ENCODE measurements at regions not wholly inside any gene's neighbourhood (a gene's known extent, or its start where the extent isn't known, plus 50 kb on each side); places are given as distances from the start of the nearest gene placed in this dataset.

- Mint-ChIP-seq H3K27me3 (no peaks in the 10 kb centered on the region), H3K36me3 (no peaks in the 10 kb centered on the region), H3K27ac (peak overlapping the region in 1 of 9 donors; percentile 30), H3K4me1 (peaks cover 0 to 10% (median 0%) of the 10 kb centered on the region in 7 donors), H3K9me3 (no peaks in the 10 kb centered on the region), H3K4me3 (no peak overlapping the region)
- ChIA-PET CTCF (interaction anchor here (0.7 kb wide), 1 partner anchor 24 kb away, joined by 6 read pairs; no protein-coding TSS in a partner anchor), POLR2A (no interaction called here)
- Histone ChIP-seq H3K9me3 (ENCODE audit: control insufficient read depth in 2 of 3, low read length in 3 of 3) (no peaks in the 10 kb centered on the region), H3K27ac (ENCODE audit: low read depth, low read length) (no peak overlapping the region), H3K4me3 (ENCODE audit: low read length) (no peak overlapping the region), H3K27me3 (ENCODE audit: control insufficient read depth in 2 of 2, insufficient read depth in 2 of 2, low read length in 2 of 2) (no peaks in the 10 kb centered on the region), H3K4me1 (ENCODE audit: control insufficient read depth in 2 of 2, insufficient read depth in 2 of 2, low read length in 2 of 2) (no peaks in the 10 kb centered on the region), H3K36me3 (ENCODE audit: control insufficient read depth in 2 of 3, insufficient read depth in 3 of 3, low read length in 3 of 3) (no peaks in the 10 kb centered on the region)
- intact Hi-C loops (cut with micrococcal nuclease): no loop called here
- DNase-seq (no peak), ATAC-seq (no peak)
These were observed 138.7 kb upstream of the IRF2BP2 start for GRCh38 chr1:234748713-234749112.

- no peak for ATAC-seq
- peak overlapping the region in 4 of 9 donors; percentile 11 to 26 (median 14) for H3K27ac Mint-ChIP-seq
These were observed 138.1 kb upstream of the IRF2BP2 start for GRCh38 chr1:234748066-234748465.

GRCh38 chr1:234746798-234747196, 136.8 kb upstream of the IRF2BP2 start:
- ChIA-PET POLR2A (interaction anchor here (0.5 to 1.2 kb wide), 2 partner anchors 21 to 335 kb away, joined by 3 read pairs; no protein-coding TSS in a partner anchor), CTCF (interaction anchor here (0.7 kb wide), 1 partner anchor 29 kb away, joined by 3 read pairs; no protein-coding TSS in a partner anchor)
- H3K27me3 Mint-ChIP-seq: no peaks in the 10 kb centered on the region
- DNase-seq (no peak), ATAC-seq (no peak)
- H3K27ac Mint-ChIP-seq: no peak overlapping the region
- intact Hi-C loops (cut with micrococcal nuclease): no loop called here
- H3K4me3 ChIP-seq (ENCODE audit: low read length): no peak overlapping the region
- H3K9me3 Mint-ChIP-seq: no peaks in the 10 kb centered on the region
- peaks cover 0 to 10% (median 0%) of the 10 kb centered on the region in 7 donors for H3K4me1 Mint-ChIP-seq
- no peaks in the 10 kb centered on the region for H3K36me3 ChIP-seq (ENCODE audit: control insufficient read depth in 2 of 3, insufficient read depth in 3 of 3, low read length in 3 of 3)
- H3K4me3 Mint-ChIP-seq: no peak overlapping the region
- no peaks in the 10 kb centered on the region for H3K27me3 ChIP-seq (ENCODE audit: control insufficient read depth in 2 of 2, insufficient read depth in 2 of 2, low read length in 2 of 2)
- H3K4me1 ChIP-seq (ENCODE audit: control insufficient read depth in 2 of 2, insufficient read depth in 2 of 2, low read length in 2 of 2): no peaks in the 10 kb centered on the region
- no peaks in the 10 kb centered on the region for H3K36me3 Mint-ChIP-seq
- no peaks in the 10 kb centered on the region for H3K9me3 ChIP-seq (ENCODE audit: control insufficient read depth in 2 of 3, low read length in 3 of 3)
- no peak overlapping the region for H3K27ac ChIP-seq (ENCODE audit: low read depth, low read length)

More at GRCh38 chr1:234748066-234748465, 138.1 kb upstream of the IRF2BP2 start:
- Histone ChIP-seq H3K4me1 (ENCODE audit: control insufficient read depth in 2 of 2, insufficient read depth in 2 of 2, low read length in 2 of 2) (no peaks in the 10 kb centered on the region), H3K36me3 (ENCODE audit: control insufficient read depth in 2 of 3, insufficient read depth in 3 of 3, low read length in 3 of 3) (no peaks in the 10 kb centered on the region), H3K27ac (ENCODE audit: low read depth, low read length) (no peak overlapping the region), H3K27me3 (ENCODE audit: control insufficient read depth in 2 of 2, insufficient read depth in 2 of 2, low read length in 2 of 2) (no peaks in the 10 kb centered on the region), H3K9me3 (ENCODE audit: control insufficient read depth in 2 of 3, low read length in 3 of 3) (no peaks in the 10 kb centered on the region), H3K4me3 (ENCODE audit: low read length) (no peak overlapping the region)
- Mint-ChIP-seq H3K4me3 (no peak overlapping the region), H3K4me1 (peaks cover 0 to 10% (median 0%) of the 10 kb centered on the region in 7 donors), H3K9me3 (no peaks in the 10 kb centered on the region), H3K36me3 (no peaks in the 10 kb centered on the region), H3K27me3 (no peaks in the 10 kb centered on the region)
- ChIA-PET CTCF (no interaction called here), POLR2A (no interaction called here)
- intact Hi-C loops (cut with micrococcal nuclease): no loop called here
- no peak for DNase-seq

GRCh38 chr1:234745844-234746797, 136.1 kb upstream of the IRF2BP2 start:
- intact Hi-C loops (cut with micrococcal nuclease): no loop called here
- no peak for ATAC-seq
- Histone ChIP-seq H3K9me3 (ENCODE audit: control insufficient read depth in 2 of 3, low read length in 3 of 3) (no peaks in the 10 kb centered on the region), H3K27me3 (ENCODE audit: control insufficient read depth in 2 of 2, insufficient read depth in 2 of 2, low read length in 2 of 2) (no peaks in the 10 kb centered on the region), H3K4me1 (ENCODE audit: control insufficient read depth in 2 of 2, insufficient read depth in 2 of 2, low read length in 2 of 2) (no peaks in the 10 kb centered on the region), H3K4me3 (ENCODE audit: low read length) (no peak overlapping the region), H3K36me3 (ENCODE audit: control insufficient read depth in 2 of 3, insufficient read depth in 3 of 3, low read length in 3 of 3) (no peaks in the 10 kb centered on the region), H3K27ac (ENCODE audit: low read depth, low read length) (no peak overlapping the region)
- H3K27me3 Mint-ChIP-seq: no peaks in the 10 kb centered on the region
- POLR2A ChIA-PET: interaction anchor here (0.8 to 1.2 kb wide), 2 partner anchors 22 to 26 kb away, joined by 3 read pairs; no protein-coding TSS in a partner anchor
- CTCF ChIA-PET: no interaction called here
- H3K4me1 Mint-ChIP-seq: peaks cover 0 to 10% (median under 1%) of the 10 kb centered on the region in 7 donors
- no peak overlapping the region for H3K27ac Mint-ChIP-seq
- DNase-seq: no peak
- H3K9me3 Mint-ChIP-seq: no peaks in the 10 kb centered on the region
- no peaks in the 10 kb centered on the region for H3K36me3 Mint-ChIP-seq
- no peak overlapping the region for H3K4me3 Mint-ChIP-seq

GRCh38 chr1:234745276-234745675, 135.3 kb upstream of the IRF2BP2 start:
- Histone ChIP-seq H3K27ac (ENCODE audit: low read depth, low read length) (no peak overlapping the region), H3K27me3 (ENCODE audit: control insufficient read depth in 2 of 2, insufficient read depth in 2 of 2, low read length in 2 of 2) (no peaks in the 10 kb centered on the region), H3K4me3 (ENCODE audit: low read length) (no peak overlapping the region), H3K9me3 (ENCODE audit: control insufficient read depth in 2 of 3, low read length in 3 of 3) (no peaks in the 10 kb centered on the region), H3K4me1 (ENCODE audit: control insufficient read depth in 2 of 2, insufficient read depth in 2 of 2, low read length in 2 of 2) (no peaks in the 10 kb centered on the region), H3K36me3 (ENCODE audit: control insufficient read depth in 2 of 3, insufficient read depth in 3 of 3, low read length in 3 of 3) (no peaks in the 10 kb centered on the region)
- Mint-ChIP-seq H3K4me3 (no peak overlapping the region), H3K36me3 (peaks cover 0 to 2% (median 0%) of the 10 kb centered on the region in 5 donors), H3K4me1 (peaks cover 0 to 11% (median 4%) of the 10 kb centered on the region in 7 donors), H3K27ac (no peak overlapping the region), H3K9me3 (no peaks in the 10 kb centered on the region), H3K27me3 (no peaks in the 10 kb centered on the region)
- intact Hi-C loops (cut with micrococcal nuclease): no loop called here
- DNase-seq (no peak), ATAC-seq (no peak)
- ChIA-PET POLR2A (interaction anchor here (1.0 kb wide), 1 partner anchor 11 kb away, joined by 5 read pairs; no protein-coding TSS in a partner anchor), CTCF (no interaction called here)

- no peak overlapping the region for H3K27ac Mint-ChIP-seq
- H3K27ac ChIP-seq (ENCODE audit: low read depth, low read length): no peak overlapping the region
- H3K36me3 ChIP-seq (ENCODE audit: control insufficient read depth in 2 of 3, insufficient read depth in 3 of 3, low read length in 3 of 3): no peaks in the 10 kb centered on the region
- H3K9me3 Mint-ChIP-seq: no peaks in the 10 kb centered on the region
- ChIA-PET CTCF (interaction anchor here (0.7 kb wide), 1 partner anchor 210 kb away, joined by 3 read pairs; no protein-coding TSS in a partner anchor), POLR2A (interaction anchor here (1.0 kb wide), 1 partner anchor 10 kb away, joined by 5 read pairs; no protein-coding TSS in a partner anchor)
- DNase-seq (no peak), ATAC-seq (no peak)
- H3K27me3 Mint-ChIP-seq: no peaks in the 10 kb centered on the region
- H3K9me3 ChIP-seq (ENCODE audit: control insufficient read depth in 2 of 3, low read length in 3 of 3): no peaks in the 10 kb centered on the region
- H3K36me3 Mint-ChIP-seq: peaks cover 0 to 4% (median 0%) of the 10 kb centered on the region in 5 donors
- H3K4me3 Mint-ChIP-seq: no peak overlapping the region
- intact Hi-C loops (cut with micrococcal nuclease): no loop called here
- no peaks in the 10 kb centered on the region for H3K27me3 ChIP-seq (ENCODE audit: control insufficient read depth in 2 of 2, insufficient read depth in 2 of 2, low read length in 2 of 2)
- peaks cover 0 to 12% (median 4%) of the 10 kb centered on the region in 7 donors for H3K4me1 Mint-ChIP-seq
- no peaks in the 10 kb centered on the region for H3K4me1 ChIP-seq (ENCODE audit: control insufficient read depth in 2 of 2, insufficient read depth in 2 of 2, low read length in 2 of 2)
- H3K4me3 ChIP-seq (ENCODE audit: low read length): no peak overlapping the region
These were observed 134.0 kb upstream of the IRF2BP2 start for GRCh38 chr1:234743791-234744611.
